ENCODE measurements at regions not wholly inside any gene's neighbourhood (a gene's known extent, or its start where the extent isn't known, plus 50 kb on each side); places are given as distances from the start of the nearest gene placed in this dataset.
A peak's percentile ranks its signal among the peaks of the same experiment; 100 is the strongest.

- DNase-seq (ENCODE audit: low read depth, low spot score): peak; percentile 14
- no peak overlapping the region for H3K27ac ChIP-seq
Observed at GRCh38 chr11:116605543-116606459, 167.0 kb downstream of the BUD13 start.

- no peak for DNase-seq (ENCODE audit: low read depth, low spot score)
- H3K27ac ChIP-seq: no peak overlapping the region
Observed at GRCh38 chr11:116603728-116604323, 169.0 kb downstream of the BUD13 start.

- H3K27ac ChIP-seq: no peak overlapping the region
- no peak for DNase-seq (ENCODE audit: low read depth, low spot score)
Observed at GRCh38 chr11:116602637-116602942, 170.2 kb downstream of the BUD13 start.

- H3K27ac ChIP-seq: no peak overlapping the region
- DNase-seq (ENCODE audit: low read depth, low spot score): no peak
Observed at GRCh38 chr11:116601814-116602636, 170.8 kb downstream of the BUD13 start.

- no peak for DNase-seq (ENCODE audit: low read depth, low spot score)
- H3K27ac ChIP-seq: no peak overlapping the region
Observed at GRCh38 chr11:116600930-116601329, 171.9 kb downstream of the BUD13 start.

- DNase-seq (ENCODE audit: low read depth, low spot score): no peak
- no peak overlapping the region for H3K27ac ChIP-seq
Observed at GRCh38 chr11:116598556-116598955, 174.2 kb downstream of the BUD13 start.

GRCh38 chr11:116598036-116598435 is 174.8 kb downstream of the BUD13 start:
- H3K27ac ChIP-seq: no peak overlapping the region
- DNase-seq (ENCODE audit: low read depth, low spot score): no peak

GRCh38 chr11:116596346-116597260 is 176.2 kb downstream of the BUD13 start:
- DNase-seq (ENCODE audit: low read depth, low spot score): no peak
- no peak overlapping the region for H3K27ac ChIP-seq

GRCh38 chr11:116595305-116595880 is 177.4 kb downstream of the BUD13 start:
- no peak for DNase-seq (ENCODE audit: low read depth, low spot score)
- H3K27ac ChIP-seq: no peak overlapping the region

- no peak overlapping the region for H3K27ac ChIP-seq
- no peak for DNase-seq (ENCODE audit: low read depth, low spot score)
Observed at GRCh38 chr11:116590844-116591570, 181.8 kb downstream of the BUD13 start.

GRCh38 chr11:116589402-116589801 is 183.4 kb downstream of the BUD13 start:
- no peak for DNase-seq (ENCODE audit: low read depth, low spot score)
- no peak overlapping the region for H3K27ac ChIP-seq

- no peak overlapping the region for H3K27ac ChIP-seq
- no peak for DNase-seq (ENCODE audit: low read depth, low spot score)
Observed at GRCh38 chr11:116586392-116586791, 186.4 kb downstream of the BUD13 start.

- DNase-seq (ENCODE audit: low read depth, low spot score): no peak
- no peak overlapping the region for H3K27ac ChIP-seq
Observed at GRCh38 chr11:116582571-116582970, 190.2 kb downstream of the BUD13 start.

- H3K27ac ChIP-seq: no peak overlapping the region
- no peak for DNase-seq (ENCODE audit: low read depth, low spot score)
Observed at GRCh38 chr11:116581349-116581748, 191.4 kb downstream of the BUD13 start.

GRCh38 chr11:116580799-116581198 is 192.0 kb downstream of the BUD13 start:
- DNase-seq (ENCODE audit: low read depth, low spot score): no peak
- H3K27ac ChIP-seq: no peak overlapping the region

GRCh38 chr11:116579857-116580727 is 192.7 kb downstream of the BUD13 start:
- no peak for DNase-seq (ENCODE audit: low read depth, low spot score)
- no peak overlapping the region for H3K27ac ChIP-seq

- DNase-seq (ENCODE audit: low read depth, low spot score): no peak
- no peak overlapping the region for H3K27ac ChIP-seq
Observed at GRCh38 chr11:116579031-116579653, 193.6 kb downstream of the BUD13 start.

GRCh38 chr11:116577956-116578355 is 194.8 kb downstream of the BUD13 start:
- H3K27ac ChIP-seq: no peak overlapping the region
- DNase-seq (ENCODE audit: low read depth, low spot score): no peak
